NCI-H2196 (cell line): ENCODE measurements at regions not wholly inside any gene's neighbourhood (a gene's known extent, or its start where the extent isn't known, plus 50 kb on each side); places are given as distances from the start of the nearest gene placed in this dataset.

Experiments used
- DNase-seq: peaks from one replicate; lab custom pipeline; 2025; ENCODE audit not compliant: unreplicated experiment; lab: John Stamatoyannopoulos, UW

- no peak for DNase-seq
Measured at GRCh38 chr3:167958141-167958540, 137.6 kb downstream of the GOLIM4 start.

GRCh38 chr3:167952969-167953368 is 142.8 kb downstream of the GOLIM4 start:
- no peak for DNase-seq

GRCh38 chr3:167950212-167950611 is 145.5 kb downstream of the GOLIM4 start:
- DNase-seq, result no peak

- DNase-seq, result no peak
Measured at GRCh38 chr3:167941234-167941995, 154.3 kb downstream of the GOLIM4 start.

- DNase-seq, result no peak
Measured at GRCh38 chr3:167940241-167940640, 155.5 kb downstream of the GOLIM4 start.

- no peak for DNase-seq
Measured at GRCh38 chr3:167938516-167938915, 157.2 kb downstream of the GOLIM4 start.

- peak; percentile 61 for DNase-seq
Measured at GRCh38 chr3:167936019-167936418, 159.7 kb downstream of the GOLIM4 start.

GRCh38 chr3:167930453-167930852 is 165.3 kb downstream of the GOLIM4 start:
- DNase-seq, result no peak

- DNase-seq, result peak; percentile 8
Measured at GRCh38 chr3:167929968-167930367, 165.8 kb downstream of the GOLIM4 start.

GRCh38 chr3:167928381-167928780 is 167.3 kb downstream of the GOLIM4 start:
- DNase-seq, result no peak

- no peak for DNase-seq
Measured at GRCh38 chr3:167920747-167921146, 175.0 kb downstream of the GOLIM4 start.

- DNase-seq, result no peak
Measured at GRCh38 chr3:167919590-167919989, 176.1 kb downstream of the GOLIM4 start.

- DNase-seq, result no peak
Measured at GRCh38 chr3:167918686-167919085, 177.0 kb downstream of the GOLIM4 start.

GRCh38 chr3:167918008-167918596 is 177.6 kb downstream of the GOLIM4 start:
- no peak for DNase-seq

- no peak for DNase-seq
Measured at GRCh38 chr3:167913219-167913835, 177.8 kb downstream of the SERPINI1 start.

GRCh38 chr3:167909952-167910351 is 174.4 kb downstream of the SERPINI1 start:
- no peak for DNase-seq

- no peak for DNase-seq
Measured at GRCh38 chr3:167909504-167909896, 174.0 kb downstream of the SERPINI1 start.

GRCh38 chr3:167908746-167909503 is 173.4 kb downstream of the SERPINI1 start:
- no peak for DNase-seq

GRCh38 chr3:167908221-167908620 is 172.7 kb downstream of the SERPINI1 start:
- DNase-seq, result no peak

- no peak for DNase-seq
Measured at GRCh38 chr3:167901138-167901537, 165.6 kb downstream of the SERPINI1 start.

GRCh38 chr3:167899093-167899492 is 163.6 kb downstream of the SERPINI1 start:
- no peak for DNase-seq

GRCh38 chr3:167898091-167898490 is 162.6 kb downstream of the SERPINI1 start:
- no peak for DNase-seq
